ENCODE measurements at regions not wholly inside any gene's neighbourhood (a gene's known extent, or its start where the extent isn't known, plus 50 kb on each side); places are given as distances from the start of the nearest gene placed in this dataset.

DNA sequence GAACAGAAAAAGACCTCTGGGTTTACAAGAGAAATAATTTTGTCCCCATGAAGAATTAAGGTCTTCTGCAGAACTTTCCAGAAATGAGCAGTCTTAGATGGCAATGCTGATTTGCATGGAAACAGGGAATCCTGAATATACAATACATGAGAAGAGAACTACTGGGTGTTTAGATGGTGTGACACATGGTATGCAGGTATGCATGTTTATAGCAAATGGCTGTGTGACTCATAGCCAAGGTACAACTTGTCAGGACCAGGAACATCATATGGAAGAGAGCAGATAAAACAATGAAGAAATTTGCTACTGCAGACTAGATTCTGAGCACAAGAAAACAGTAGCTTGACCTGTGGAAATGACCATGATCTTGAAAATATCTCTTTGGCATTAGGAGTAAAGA, 907.8 kb downstream of the GATA3 start:
- TF ChIP-seq ZBTB7A (IDR thresholded peaks at IDR 0.05; ENCODE audit: low read depth) (no peak), TAF1 (IDR thresholded peaks at IDR 0.05; ENCODE audit: low read depth) (no peak), EP300 (IDR thresholded peaks at IDR 0.05; ENCODE audit: borderline replicate concordance) (no peak), CREB1 (IDR thresholded peaks at IDR 0.05; ENCODE audit: low read depth) (no peak), YY1 (IDR thresholded peaks at IDR 0.05; ENCODE audit: low read depth) (no peak)
- TF ChIP-seq, protein P1, sequence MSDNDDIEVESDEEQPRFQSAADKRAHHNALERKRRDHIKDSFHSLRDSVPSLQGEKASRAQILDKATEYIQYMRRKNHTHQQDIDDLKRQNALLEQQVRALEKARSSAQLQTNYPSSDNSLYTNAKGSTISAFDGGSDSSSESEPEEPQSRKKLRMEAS (IDR thresholded peaks at IDR 0.05): no peak

DNA sequence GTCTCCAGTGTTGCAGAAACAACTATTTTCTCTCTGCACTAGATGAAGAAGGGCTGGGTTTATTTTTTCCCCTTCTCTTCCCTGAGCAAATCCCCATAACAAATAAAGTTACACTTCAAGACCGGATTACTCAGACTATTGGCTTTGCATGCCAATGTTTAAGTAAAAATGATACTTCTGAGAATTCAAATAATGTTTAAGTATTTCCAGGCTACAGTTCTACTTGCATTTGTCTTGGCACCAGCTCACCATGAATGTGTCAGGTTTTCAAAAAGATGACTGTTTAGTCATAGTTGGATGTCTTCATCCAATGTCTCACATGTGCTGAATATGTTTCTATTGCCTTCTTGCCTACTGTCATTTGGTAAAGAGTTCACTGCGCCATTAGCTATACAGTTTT, 912.6 kb downstream of the GATA3 start:
- TF ChIP-seq CEBPB (IDR thresholded peaks at IDR 0.05): no peak
- TF ChIP-seq EP300 (IDR thresholded peaks at IDR 0.05; ENCODE audit: borderline replicate concordance): no peak
- no peak for TF ChIP-seq FOXM1 (IDR thresholded peaks at IDR 0.05; ENCODE audit: borderline replicate concordance, low read depth)
- TF ChIP-seq, protein P1 (IDR thresholded peaks at IDR 0.05): no peak
- TF ChIP-seq TAF1 (IDR thresholded peaks at IDR 0.05; ENCODE audit: low read depth): no peak
- TF ChIP-seq EGR1 (IDR thresholded peaks at IDR 0.05): no peak
- no peak for TF ChIP-seq TEAD4 (IDR thresholded peaks at IDR 0.05)
- no peak for TF ChIP-seq YY1 (IDR thresholded peaks at IDR 0.05; ENCODE audit: low read depth)
- no peak for TF ChIP-seq CREB1 (IDR thresholded peaks at IDR 0.05; ENCODE audit: low read depth)
- TF ChIP-seq RAD21 (IDR thresholded peaks at IDR 0.05; ENCODE audit: low read depth): no peak
- TF ChIP-seq TCF12 (IDR thresholded peaks at IDR 0.05; ENCODE audit: low read depth): no peak
- no peak for TF ChIP-seq NFIC (IDR thresholded peaks at IDR 0.05)
- TF ChIP-seq, protein P2, sequence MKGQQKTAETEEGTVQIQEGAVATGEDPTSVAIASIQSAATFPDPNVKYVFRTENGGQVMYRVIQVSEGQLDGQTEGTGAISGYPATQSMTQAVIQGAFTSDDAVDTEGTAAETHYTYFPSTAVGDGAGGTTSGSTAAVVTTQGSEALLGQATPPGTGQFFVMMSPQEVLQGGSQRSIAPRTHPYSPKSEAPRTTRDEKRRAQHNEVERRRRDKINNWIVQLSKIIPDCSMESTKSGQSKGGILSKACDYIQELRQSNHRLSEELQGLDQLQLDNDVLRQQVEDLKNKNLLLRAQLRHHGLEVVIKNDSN (IDR thresholded peaks at IDR 0.05): no peak
- TF ChIP-seq, protein P3, sequence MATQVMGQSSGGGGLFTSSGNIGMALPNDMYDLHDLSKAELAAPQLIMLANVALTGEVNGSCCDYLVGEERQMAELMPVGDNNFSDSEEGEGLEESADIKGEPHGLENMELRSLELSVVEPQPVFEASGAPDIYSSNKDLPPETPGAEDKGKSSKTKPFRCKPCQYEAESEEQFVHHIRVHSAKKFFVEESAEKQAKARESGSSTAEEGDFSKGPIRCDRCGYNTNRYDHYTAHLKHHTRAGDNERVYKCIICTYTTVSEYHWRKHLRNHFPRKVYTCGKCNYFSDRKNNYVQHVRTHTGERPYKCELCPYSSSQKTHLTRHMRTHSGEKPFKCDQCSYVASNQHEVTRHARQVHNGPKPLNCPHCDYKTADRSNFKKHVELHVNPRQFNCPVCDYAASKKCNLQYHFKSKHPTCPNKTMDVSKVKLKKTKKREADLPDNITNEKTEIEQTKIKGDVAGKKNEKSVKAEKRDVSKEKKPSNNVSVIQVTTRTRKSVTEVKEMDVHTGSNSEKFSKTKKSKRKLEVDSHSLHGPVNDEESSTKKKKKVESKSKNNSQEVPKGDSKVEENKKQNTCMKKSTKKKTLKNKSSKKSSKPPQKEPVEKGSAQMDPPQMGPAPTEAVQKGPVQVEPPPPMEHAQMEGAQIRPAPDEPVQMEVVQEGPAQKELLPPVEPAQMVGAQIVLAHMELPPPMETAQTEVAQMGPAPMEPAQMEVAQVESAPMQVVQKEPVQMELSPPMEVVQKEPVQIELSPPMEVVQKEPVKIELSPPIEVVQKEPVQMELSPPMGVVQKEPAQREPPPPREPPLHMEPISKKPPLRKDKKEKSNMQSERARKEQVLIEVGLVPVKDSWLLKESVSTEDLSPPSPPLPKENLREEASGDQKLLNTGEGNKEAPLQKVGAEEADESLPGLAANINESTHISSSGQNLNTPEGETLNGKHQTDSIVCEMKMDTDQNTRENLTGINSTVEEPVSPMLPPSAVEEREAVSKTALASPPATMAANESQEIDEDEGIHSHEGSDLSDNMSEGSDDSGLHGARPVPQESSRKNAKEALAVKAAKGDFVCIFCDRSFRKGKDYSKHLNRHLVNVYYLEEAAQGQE (IDR thresholded peaks at IDR 0.05; ENCODE audit: low read depth): no peak
- TF ChIP-seq ZBTB7A (IDR thresholded peaks at IDR 0.05; ENCODE audit: low read depth): no peak

DNA sequence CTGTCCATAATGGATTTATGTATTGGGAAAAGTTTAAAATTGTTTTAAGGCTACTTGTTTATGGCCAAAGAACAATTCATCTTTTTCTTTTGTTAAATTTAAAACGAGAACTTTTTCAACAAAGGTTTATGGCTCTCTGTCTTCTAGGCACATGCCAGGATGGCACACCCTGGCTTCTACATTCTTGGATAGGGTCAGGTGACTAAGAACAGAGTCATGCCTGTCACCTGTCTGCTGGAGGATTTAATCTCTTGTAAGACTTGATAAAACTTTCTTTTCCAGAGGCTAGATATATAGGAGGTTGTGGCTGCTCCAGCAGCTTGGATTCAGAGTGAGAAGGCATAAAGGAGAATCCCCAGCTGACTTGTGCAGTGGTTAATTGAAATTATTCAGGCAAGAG, 915.4 kb downstream of the GATA3 start:
- no peak for TF ChIP-seq EP300 (IDR thresholded peaks at IDR 0.05; ENCODE audit: borderline replicate concordance)
- no peak for TF ChIP-seq TEAD4 (IDR thresholded peaks at IDR 0.05)
- no peak for TF ChIP-seq EGR1 (IDR thresholded peaks at IDR 0.05)
- no peak for TF ChIP-seq CEBPB (IDR thresholded peaks at IDR 0.05)
- TF ChIP-seq CREB1 (IDR thresholded peaks at IDR 0.05; ENCODE audit: low read depth): no peak
- TF ChIP-seq YY1 (IDR thresholded peaks at IDR 0.05; ENCODE audit: low read depth): no peak
- no peak for TF ChIP-seq TAF1 (IDR thresholded peaks at IDR 0.05; ENCODE audit: low read depth)
- no peak for TF ChIP-seq RAD21 (IDR thresholded peaks at IDR 0.05; ENCODE audit: low read depth)
- TF ChIP-seq, protein P2 (IDR thresholded peaks at IDR 0.05): no peak
- TF ChIP-seq NFIC (IDR thresholded peaks at IDR 0.05): no peak
- no peak for TF ChIP-seq ZBTB7A (IDR thresholded peaks at IDR 0.05; ENCODE audit: low read depth)
- TF ChIP-seq, protein P3 (IDR thresholded peaks at IDR 0.05; ENCODE audit: low read depth): no peak
- TF ChIP-seq TCF12 (IDR thresholded peaks at IDR 0.05; ENCODE audit: low read depth): no peak
- TF ChIP-seq FOXM1 (IDR thresholded peaks at IDR 0.05; ENCODE audit: borderline replicate concordance, low read depth): no peak
- TF ChIP-seq, protein P1 (IDR thresholded peaks at IDR 0.05): no peak

DNA sequence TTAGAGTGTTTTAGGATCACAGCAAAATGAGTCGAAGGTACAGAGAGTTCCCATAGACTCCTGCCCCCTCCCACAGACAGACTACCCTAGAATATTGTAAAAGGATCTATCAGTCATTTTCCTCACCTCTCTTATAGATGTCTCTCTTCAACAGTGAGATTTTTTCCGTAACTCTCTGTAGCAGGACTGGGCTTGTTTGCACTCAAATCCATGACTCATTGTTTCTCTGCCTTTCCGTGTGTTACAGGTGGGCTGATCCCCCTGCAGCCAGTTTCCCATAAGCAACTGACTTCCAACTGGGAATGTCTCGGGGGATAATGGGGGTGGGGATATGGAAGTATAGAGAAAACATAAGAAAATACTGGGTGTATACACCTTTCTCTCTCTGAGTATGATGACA, 921.0 kb downstream of the GATA3 start:
- TF ChIP-seq CREB1 (IDR thresholded peaks at IDR 0.05; ENCODE audit: low read depth) (no peak), CEBPB (IDR thresholded peaks at IDR 0.05) (no peak), RAD21 (IDR thresholded peaks at IDR 0.05; ENCODE audit: low read depth) (no peak), FOXM1 (IDR thresholded peaks at IDR 0.05; ENCODE audit: borderline replicate concordance, low read depth) (no peak), ZBTB7A (IDR thresholded peaks at IDR 0.05; ENCODE audit: low read depth) (no peak), TCF12 (IDR thresholded peaks at IDR 0.05; ENCODE audit: low read depth) (no peak), YY1 (IDR thresholded peaks at IDR 0.05; ENCODE audit: low read depth) (no peak), TEAD4 (IDR thresholded peaks at IDR 0.05) (no peak), TAF1 (IDR thresholded peaks at IDR 0.05; ENCODE audit: low read depth) (no peak), NFIC (IDR thresholded peaks at IDR 0.05) (no peak), EGR1 (IDR thresholded peaks at IDR 0.05) (no peak), EP300 (IDR thresholded peaks at IDR 0.05; ENCODE audit: borderline replicate concordance) (no peak)
- TF ChIP-seq, protein P3 (IDR thresholded peaks at IDR 0.05; ENCODE audit: low read depth): no peak
- TF ChIP-seq, protein P2 (IDR thresholded peaks at IDR 0.05): no peak
- TF ChIP-seq, protein P1 (IDR thresholded peaks at IDR 0.05): no peak
